HL-60 (cell line): ENCODE measurements at regions not wholly inside any gene's neighbourhood (a gene's known extent, or its start where the extent isn't known, plus 50 kb on each side); places are given as distances from the start of the nearest gene placed in this dataset.

Source experiments
- DNase-seq, 2 experiments: peaks; one replicate each; pipeline ENCODE4 v3.0.0-alpha.2; 2010 to 2020; ENCODE audit warnings: low read depth in 1 of 2, low spot score in 1 of 2
- H3K27ac ChIP-seq: fragments of 250-450 bp; sonication (Bioruptor Pico); replicated peaks from 2 replicates; pipeline ENCODE4 v1.5.1; 2020; ENCODE audit warnings: mild to moderate bottlenecking, moderate library complexity
- H3K27me3 ChIP-seq: fragments of 250-450 bp; sonication (Bioruptor Pico); 2 replicates; pipeline ENCODE4 v1.5.1; 2021; ENCODE audit warnings: mild to moderate bottlenecking, moderate library complexity; ENCODE audit not compliant: insufficient read depth, poor library complexity, severe bottlenecking
- H3K4me3 ChIP-seq: replicated peaks from 2 replicates; pipeline ENCODE4 v1.5.1; 2011; ENCODE audit warnings: mild to moderate bottlenecking, control low read depth, low read length; ENCODE audit not compliant: insufficient read depth
- CTCF ChIP-seq: IDR thresholded peaks from one replicate; pipeline ENCODE4 v1.5.1; 2011; ENCODE audit warnings: low read length, control low read depth, inconsistent platforms; ENCODE audit not compliant: insufficient read depth
- GABPA ChIP-seq: IDR thresholded peaks from 2 replicates; pipeline ENCODE4 v1.6.1; 2012; ENCODE audit warnings: low read depth
- POLR2AphosphoS5 ChIP-seq: IDR thresholded peaks from 2 replicates; pipeline ENCODE4 v1.6.1; 2012; ENCODE audit warnings: low read depth
- REST ChIP-seq: IDR thresholded peaks from 2 replicates; pipeline ENCODE4 v1.6.1; 2012; ENCODE audit warnings: low read depth; ENCODE audit not compliant: insufficient replicate concordance
- SPI1 ChIP-seq: IDR thresholded peaks from 2 replicates; pipeline ENCODE4 v1.6.1; 2012; ENCODE audit warnings: low read depth, mild to moderate bottlenecking, borderline replicate concordance

GRCh38 chr10:64855941-64856340 is 1334.7 kb downstream of the REEP3 start:
- Histone ChIP-seq H3K4me3 (no peak overlapping the region), H3K27me3 (no peaks in the 10 kb centered on the region), H3K27ac (no peak overlapping the region)
- no peak for DNase-seq
- TF ChIP-seq REST = no peak
- TF ChIP-seq POLR2AphosphoS5 = no peak
- TF ChIP-seq SPI1 = no peak
- TF ChIP-seq CTCF = no peak
- no peak for TF ChIP-seq GABPA

GRCh38 chr10:64859911-64860310 is 1338.7 kb downstream of the REEP3 start:
- DNase-seq = no peak
- H3K27me3 ChIP-seq = no peaks in the 10 kb centered on the region
- TF ChIP-seq REST = no peak
- no peak for TF ChIP-seq GABPA
- TF ChIP-seq CTCF = no peak
- TF ChIP-seq POLR2AphosphoS5 = no peak
- TF ChIP-seq SPI1 = no peak
- no peak overlapping the region for H3K4me3 ChIP-seq
- H3K27ac ChIP-seq = no peak overlapping the region

- H3K27ac ChIP-seq = no peak overlapping the region
- no peak for DNase-seq
- no peaks in the 10 kb centered on the region for H3K27me3 ChIP-seq
- TF ChIP-seq GABPA = no peak
- TF ChIP-seq REST = no peak
- TF ChIP-seq CTCF = no peak
- TF ChIP-seq POLR2AphosphoS5 = no peak
- no peak for TF ChIP-seq SPI1
- no peak overlapping the region for H3K4me3 ChIP-seq
These were observed 1342.6 kb downstream of the REEP3 start for GRCh38 chr10:64863836-64864235.
